GM12891 (cell line): ENCODE measurements at regions not wholly inside any gene's neighbourhood (a gene's known extent, or its start where the extent isn't known, plus 50 kb on each side); places are given as distances from the start of the nearest gene placed in this dataset.

Source experiments
- PAX5 ChIP-seq: IDR thresholded peaks from 2 replicates; pipeline ENCODE4 v1.6.1; 2011; ENCODE audit warnings: low read length, moderate library complexity, mild to moderate bottlenecking; ENCODE audit not compliant: insufficient read depth, severe bottlenecking
- POLR2A ChIP-seq: IDR thresholded peaks from 2 replicates; pipeline ENCODE4 v1.6.1; 2011; ENCODE audit warnings: low read depth, low read length, control low read depth
- POLR2AphosphoS5 ChIP-seq: IDR thresholded peaks from 2 replicates; pipeline ENCODE4 v1.6.1; 2011; ENCODE audit warnings: low read depth, low read length, control low read depth
- POU2F2 ChIP-seq: IDR thresholded peaks from 2 replicates; pipeline ENCODE4 v1.6.1; 2011; ENCODE audit warnings: low read depth, mild to moderate bottlenecking, control low read depth, low read length, moderate library complexity
- SPI1 ChIP-seq: IDR thresholded peaks from 2 replicates; pipeline ENCODE4 v1.6.1; 2011; ENCODE audit warnings: low read depth, low read length, control low read depth
- TAF1 ChIP-seq: IDR thresholded peaks from 2 replicates; pipeline ENCODE4 v1.6.1; 2011; ENCODE audit warnings: low read depth, low read length, control low read depth

- no peak for TF ChIP-seq POLR2AphosphoS5
- no peak for TF ChIP-seq POLR2A
- TF ChIP-seq TAF1, result no peak
- TF ChIP-seq POU2F2, result no peak
- no peak for TF ChIP-seq SPI1
- TF ChIP-seq PAX5, result no peak
These were observed 293.2 kb downstream of the EPM2A start for GRCh38 chr6:145442110-145442509.
